ENCODE measurements at regions not wholly inside any gene's neighbourhood (a gene's known extent, or its start where the extent isn't known, plus 50 kb on each side); places are given as distances from the start of the nearest gene placed in this dataset.

GRCh38 chr3:59401924-59402323 lies 352.1 kb upstream of the CFAP20DC start:
- no peak for DNase-seq
- no peak overlapping the region for H3K27ac Mint-ChIP-seq
- H3K9me3 Mint-ChIP-seq = peaks cover 6% of the 10 kb centered on the region
- H3K4me3 Mint-ChIP-seq = no peak overlapping the region
- peaks cover 2% of the 10 kb centered on the region for H3K36me3 Mint-ChIP-seq
- H3K27me3 Mint-ChIP-seq = no peaks in the 10 kb centered on the region
- H3K4me1 Mint-ChIP-seq = peaks cover 4% of the 10 kb centered on the region

DNA sequence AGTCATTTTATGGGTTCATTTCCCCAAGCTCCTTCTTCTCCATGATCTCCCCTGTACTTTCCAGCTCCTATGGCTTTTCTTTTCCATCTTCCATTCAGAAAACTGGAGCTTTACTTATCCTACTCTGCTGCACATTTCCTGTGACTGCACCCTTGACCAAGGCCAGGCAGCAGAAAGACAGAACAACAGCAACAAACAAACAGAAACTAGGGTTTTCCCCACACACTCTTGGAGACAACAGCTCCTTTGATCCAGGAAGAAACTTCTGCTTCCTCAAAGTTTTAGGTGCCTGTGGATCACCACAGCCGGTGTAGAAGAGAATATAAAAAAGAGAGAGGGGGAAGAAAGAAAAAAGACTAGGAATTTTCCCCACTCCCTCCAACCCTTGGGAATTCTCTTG lies 342.3 kb upstream of the CFAP20DC start:
- Mint-ChIP-seq H3K36me3 (peaks cover 17% of the 10 kb centered on the region), H3K27me3 (no peaks in the 10 kb centered on the region), H3K4me1 (peaks cover 28% of the 10 kb centered on the region), H3K9me3 (peaks cover 14% of the 10 kb centered on the region), H3K4me3 (no peak overlapping the region), H3K27ac (no peak overlapping the region)
- DNase-seq = no peak

DNA sequence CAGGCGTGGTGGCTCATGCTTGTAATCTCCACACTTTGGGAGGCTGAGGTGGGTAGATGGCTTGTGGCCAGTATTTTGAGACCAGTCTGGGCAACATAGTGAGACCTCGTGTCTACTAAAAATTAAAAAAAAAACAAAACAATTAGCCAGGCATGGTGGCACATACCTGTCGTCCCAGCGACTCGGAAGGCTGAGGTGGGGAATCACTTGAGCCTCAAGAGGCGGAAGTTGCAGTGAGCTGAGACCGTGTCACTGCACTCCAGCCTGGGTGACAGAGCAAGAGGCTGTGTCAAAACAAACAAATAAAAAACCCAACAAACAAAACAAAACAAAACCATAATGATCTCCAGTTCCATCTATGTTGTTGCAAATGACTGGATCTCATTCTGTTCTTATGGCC lies 341.3 kb upstream of the CFAP20DC start:
- no peak overlapping the region for H3K4me3 Mint-ChIP-seq
- peaks cover 37% of the 10 kb centered on the region for H3K4me1 Mint-ChIP-seq
- no peaks in the 10 kb centered on the region for H3K27me3 Mint-ChIP-seq
- peaks cover 10% of the 10 kb centered on the region for H3K9me3 Mint-ChIP-seq
- H3K36me3 Mint-ChIP-seq = peaks cover 26% of the 10 kb centered on the region
- no peak for DNase-seq
- H3K27ac Mint-ChIP-seq = no peak overlapping the region

GRCh38 chr3:59388555-59389270 lies 338.9 kb upstream of the CFAP20DC start:
- H3K4me1 Mint-ChIP-seq = peaks cover 55% of the 10 kb centered on the region
- no peak for DNase-seq
- no peaks in the 10 kb centered on the region for H3K27me3 Mint-ChIP-seq
- peak overlapping the region; percentile 57 for H3K4me3 Mint-ChIP-seq
- H3K9me3 Mint-ChIP-seq = peaks cover 17% of the 10 kb centered on the region
- peaks cover 34% of the 10 kb centered on the region for H3K36me3 Mint-ChIP-seq
- peak overlapping the region; percentile 97 for H3K27ac Mint-ChIP-seq

DNA sequence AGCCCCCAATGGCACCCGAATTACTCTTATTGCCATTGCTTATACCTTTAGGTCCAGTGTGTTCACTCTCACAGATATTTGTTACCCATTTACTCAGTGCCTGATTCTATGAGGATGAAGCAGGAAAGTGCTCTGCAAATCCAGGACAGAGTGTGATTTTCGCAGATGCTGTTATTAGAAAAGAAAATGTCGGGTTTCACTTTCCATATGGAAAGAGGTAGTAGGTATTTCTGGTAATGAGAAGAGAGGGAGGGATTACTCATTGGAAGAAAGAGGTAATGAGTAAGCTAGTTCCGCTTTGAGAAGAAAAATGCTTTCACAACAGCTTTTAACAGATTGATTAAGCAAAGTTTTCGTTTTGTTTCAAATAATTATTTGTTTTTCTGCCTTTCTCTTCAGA lies 336.3 kb upstream of the CFAP20DC start:
- H3K27me3 Mint-ChIP-seq = no peaks in the 10 kb centered on the region
- H3K9me3 Mint-ChIP-seq = peaks cover 17% of the 10 kb centered on the region
- peaks cover 41% of the 10 kb centered on the region for H3K36me3 Mint-ChIP-seq
- peak overlapping the region; percentile 29 for H3K4me3 Mint-ChIP-seq
- no peak for DNase-seq
- H3K4me1 Mint-ChIP-seq = peaks cover 66% of the 10 kb centered on the region
- H3K27ac Mint-ChIP-seq = peak overlapping the region; percentile 92

GRCh38 chr3:59385547-59385946 lies 335.7 kb upstream of the CFAP20DC start:
- Mint-ChIP-seq H3K4me3 (no peak overlapping the region), H3K9me3 (peaks cover 17% of the 10 kb centered on the region), H3K27me3 (no peaks in the 10 kb centered on the region), H3K27ac (peak overlapping the region; percentile 92), H3K36me3 (peaks cover 37% of the 10 kb centered on the region), H3K4me1 (peaks cover 66% of the 10 kb centered on the region)
- DNase-seq = no peak

- peaks cover 10% of the 10 kb centered on the region for H3K9me3 Mint-ChIP-seq
- no peak overlapping the region for H3K27ac Mint-ChIP-seq
- DNase-seq = no peak
- peaks cover 30% of the 10 kb centered on the region for H3K4me1 Mint-ChIP-seq
- H3K4me3 Mint-ChIP-seq = no peak overlapping the region
- H3K27me3 Mint-ChIP-seq = no peaks in the 10 kb centered on the region
- peaks cover 16% of the 10 kb centered on the region for H3K36me3 Mint-ChIP-seq
These were observed 331.5 kb upstream of the CFAP20DC start for GRCh38 chr3:59381282-59381681.

- peaks cover 8% of the 10 kb centered on the region for H3K9me3 Mint-ChIP-seq
- DNase-seq = no peak
- no peak overlapping the region for H3K4me3 Mint-ChIP-seq
- peaks cover 24% of the 10 kb centered on the region for H3K4me1 Mint-ChIP-seq
- H3K27me3 Mint-ChIP-seq = no peaks in the 10 kb centered on the region
- peaks cover 14% of the 10 kb centered on the region for H3K36me3 Mint-ChIP-seq
- no peak overlapping the region for H3K27ac Mint-ChIP-seq
These were observed 330.3 kb upstream of the CFAP20DC start for GRCh38 chr3:59380146-59380545.

- no peaks in the 10 kb centered on the region for H3K4me1 Mint-ChIP-seq
- peaks cover 4% of the 10 kb centered on the region for H3K9me3 Mint-ChIP-seq
- H3K36me3 Mint-ChIP-seq = no peaks in the 10 kb centered on the region
- no peak overlapping the region for H3K27ac Mint-ChIP-seq
- no peak for DNase-seq
- H3K4me3 Mint-ChIP-seq = no peak overlapping the region
- H3K27me3 Mint-ChIP-seq = no peaks in the 10 kb centered on the region
These were observed 325.0 kb upstream of the CFAP20DC start for GRCh38 chr3:59374818-59375211.

GRCh38 chr3:59374091-59374817 lies 324.4 kb upstream of the CFAP20DC start:
- peaks cover 4% of the 10 kb centered on the region for H3K9me3 Mint-ChIP-seq
- no peak for DNase-seq
- H3K27me3 Mint-ChIP-seq = no peaks in the 10 kb centered on the region
- H3K36me3 Mint-ChIP-seq = no peaks in the 10 kb centered on the region
- H3K27ac Mint-ChIP-seq = no peak overlapping the region
- H3K4me1 Mint-ChIP-seq = peaks cover 3% of the 10 kb centered on the region
- H3K4me3 Mint-ChIP-seq = no peak overlapping the region

- no peaks in the 10 kb centered on the region for H3K27me3 Mint-ChIP-seq
- H3K36me3 Mint-ChIP-seq = peaks cover 1% of the 10 kb centered on the region
- H3K4me1 Mint-ChIP-seq = peaks cover 12% of the 10 kb centered on the region
- no peak overlapping the region for H3K27ac Mint-ChIP-seq
- H3K9me3 Mint-ChIP-seq = peaks cover 4% of the 10 kb centered on the region
- DNase-seq = no peak
- H3K4me3 Mint-ChIP-seq = no peak overlapping the region
These were observed 322.5 kb upstream of the CFAP20DC start for GRCh38 chr3:59372346-59372745.

DNA sequence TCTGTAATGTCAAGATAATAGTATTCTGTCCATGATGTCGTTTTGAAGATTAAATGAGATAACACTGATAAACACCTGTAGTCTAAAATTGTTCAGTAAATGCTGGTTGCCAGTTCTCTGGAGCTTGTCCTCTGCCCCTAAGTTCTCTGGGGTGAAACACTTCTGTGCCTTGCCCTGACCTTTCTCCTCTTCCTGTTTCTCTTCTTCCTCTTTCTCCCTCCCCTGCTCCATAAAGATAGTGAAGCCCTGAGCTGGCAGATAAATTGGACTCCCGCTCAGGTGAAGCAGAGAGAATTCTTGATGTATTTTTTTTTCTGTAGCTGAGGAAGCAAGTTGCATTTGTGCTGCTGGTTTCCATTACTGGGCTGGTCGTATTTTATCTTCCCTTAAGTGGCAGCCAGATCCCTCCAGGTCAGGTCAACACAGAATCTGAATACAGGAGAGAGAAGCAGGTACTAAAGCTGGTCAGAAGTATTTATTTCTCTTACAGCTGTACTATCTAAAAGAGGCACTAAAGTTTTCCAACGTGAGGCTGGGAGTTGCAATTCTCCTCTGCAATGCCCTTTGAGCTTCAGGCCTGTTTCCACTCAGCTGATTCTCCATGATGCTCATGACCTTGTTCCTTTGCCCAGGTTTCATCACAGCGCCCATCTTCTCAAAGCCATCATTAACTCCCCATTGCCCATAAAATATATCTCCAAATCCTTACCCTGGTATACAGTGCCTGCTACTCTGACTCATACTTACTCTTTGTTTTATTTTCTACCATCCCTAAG lies 319.3 kb upstream of the CFAP20DC start:
- peaks cover 16% of the 10 kb centered on the region for H3K4me1 Mint-ChIP-seq
- no peaks in the 10 kb centered on the region for H3K9me3 Mint-ChIP-seq
- H3K27ac Mint-ChIP-seq = no peak overlapping the region
- H3K36me3 Mint-ChIP-seq = peaks cover 1% of the 10 kb centered on the region
- no peaks in the 10 kb centered on the region for H3K27me3 Mint-ChIP-seq
- H3K4me3 Mint-ChIP-seq = no peak overlapping the region
- no peak for DNase-seq

DNA sequence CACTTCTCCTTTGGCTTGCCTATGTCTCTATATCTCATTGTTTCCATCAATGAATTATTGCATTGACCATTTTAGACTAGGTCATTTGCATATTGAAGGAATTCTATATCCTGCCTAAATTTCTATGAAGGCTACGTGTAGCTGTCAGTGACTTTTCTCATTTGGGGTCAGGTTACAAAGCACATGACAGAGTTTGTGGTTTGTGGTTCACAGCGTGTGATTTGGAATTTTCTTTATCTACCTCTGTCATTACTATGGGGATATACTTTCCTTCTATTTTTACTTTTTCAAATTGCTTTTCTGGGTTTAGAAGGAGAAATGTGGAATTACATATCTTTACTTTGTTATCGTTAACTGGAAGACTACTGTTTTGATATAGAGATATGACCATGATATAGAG lies 317.3 kb upstream of the CFAP20DC start:
- Mint-ChIP-seq H3K27ac (no peak overlapping the region), H3K9me3 (no peaks in the 10 kb centered on the region), H3K4me3 (no peak overlapping the region), H3K4me1 (peaks cover 16% of the 10 kb centered on the region), H3K36me3 (peaks cover 1% of the 10 kb centered on the region), H3K27me3 (no peaks in the 10 kb centered on the region)
- DNase-seq = no peak

GRCh38 chr3:59366218-59366617 lies 316.4 kb upstream of the CFAP20DC start:
- Mint-ChIP-seq H3K9me3 (no peaks in the 10 kb centered on the region), H3K27me3 (no peaks in the 10 kb centered on the region), H3K4me3 (no peak overlapping the region), H3K27ac (no peak overlapping the region), H3K36me3 (peaks cover 3% of the 10 kb centered on the region), H3K4me1 (peaks cover 16% of the 10 kb centered on the region)
- DNase-seq = no peak

DNA sequence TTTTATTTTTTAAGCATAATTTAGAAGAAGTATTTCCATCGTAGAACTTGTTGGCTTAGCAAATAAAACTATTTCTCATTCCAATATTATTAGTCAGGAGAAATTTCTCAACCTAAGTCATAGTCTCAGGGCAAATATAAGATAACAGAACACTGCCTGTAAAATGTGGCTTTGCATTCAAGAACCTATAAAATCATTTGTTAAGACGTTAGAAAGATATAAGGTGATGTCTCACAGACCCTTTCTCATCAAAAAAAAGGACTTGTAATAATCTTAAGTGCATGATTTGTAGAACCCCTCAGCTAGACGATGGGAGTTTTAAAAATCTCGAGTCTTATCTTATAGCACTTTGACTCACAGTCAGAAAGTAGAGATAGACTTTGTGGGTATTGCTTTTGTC lies 314.7 kb upstream of the CFAP20DC start:
- Mint-ChIP-seq H3K27ac (no peak overlapping the region), H3K4me3 (no peak overlapping the region), H3K36me3 (peaks cover 3% of the 10 kb centered on the region), H3K9me3 (peaks cover 5% of the 10 kb centered on the region), H3K27me3 (no peaks in the 10 kb centered on the region), H3K4me1 (peaks cover 15% of the 10 kb centered on the region)
- no peak for DNase-seq

All from activated naive CD8-positive, alpha-beta T cell treated with anti-CD3 and anti-CD28 coated beads for 36 hours (primary cell).